Eye (tissue), 1 donor: ENCODE measurements at regions not wholly inside any gene's neighbourhood (a gene's known extent, or its start where the extent isn't known, plus 50 kb on each side); places are given as distances from the start of the nearest gene placed in this dataset.

Experiments used
- DNase-seq: peaks from one replicate; pipeline ENCODE4 v3.0.0-alpha.2; 2015

DNA sequence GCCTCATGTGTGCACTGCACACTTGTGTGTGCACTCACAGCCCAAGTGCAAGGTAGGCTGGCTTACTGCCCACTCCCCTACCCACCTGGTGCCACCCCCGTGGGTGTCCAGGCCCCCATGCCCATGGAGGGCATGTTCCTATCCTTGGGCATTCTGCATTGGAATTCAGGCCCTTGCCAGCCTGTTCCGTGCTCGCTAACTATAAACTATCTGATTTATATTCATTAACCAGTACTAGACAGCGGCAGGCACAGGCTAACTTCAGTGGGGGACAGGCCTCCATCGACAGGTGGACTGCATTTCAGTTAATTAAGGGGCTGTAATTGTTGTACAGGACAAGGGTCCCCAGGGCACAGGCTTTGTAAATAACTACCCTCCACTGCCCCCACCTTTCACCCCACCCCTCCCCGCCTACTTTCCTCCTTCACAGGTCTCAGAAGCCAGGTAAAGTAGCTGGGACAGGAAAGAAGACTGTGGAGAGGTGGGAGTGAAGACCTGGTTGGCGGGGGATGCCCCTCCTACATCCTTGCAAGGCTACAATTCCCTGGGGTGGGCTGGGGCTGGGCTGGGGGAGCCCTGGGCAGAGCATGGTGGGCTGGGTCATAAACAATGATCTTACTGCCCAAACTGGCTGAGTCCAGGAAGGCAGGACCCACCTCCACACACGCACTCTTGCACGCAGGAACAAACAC is 119.0 kb upstream of the LHX1 start:
- DNase-seq: no peak

DNA sequence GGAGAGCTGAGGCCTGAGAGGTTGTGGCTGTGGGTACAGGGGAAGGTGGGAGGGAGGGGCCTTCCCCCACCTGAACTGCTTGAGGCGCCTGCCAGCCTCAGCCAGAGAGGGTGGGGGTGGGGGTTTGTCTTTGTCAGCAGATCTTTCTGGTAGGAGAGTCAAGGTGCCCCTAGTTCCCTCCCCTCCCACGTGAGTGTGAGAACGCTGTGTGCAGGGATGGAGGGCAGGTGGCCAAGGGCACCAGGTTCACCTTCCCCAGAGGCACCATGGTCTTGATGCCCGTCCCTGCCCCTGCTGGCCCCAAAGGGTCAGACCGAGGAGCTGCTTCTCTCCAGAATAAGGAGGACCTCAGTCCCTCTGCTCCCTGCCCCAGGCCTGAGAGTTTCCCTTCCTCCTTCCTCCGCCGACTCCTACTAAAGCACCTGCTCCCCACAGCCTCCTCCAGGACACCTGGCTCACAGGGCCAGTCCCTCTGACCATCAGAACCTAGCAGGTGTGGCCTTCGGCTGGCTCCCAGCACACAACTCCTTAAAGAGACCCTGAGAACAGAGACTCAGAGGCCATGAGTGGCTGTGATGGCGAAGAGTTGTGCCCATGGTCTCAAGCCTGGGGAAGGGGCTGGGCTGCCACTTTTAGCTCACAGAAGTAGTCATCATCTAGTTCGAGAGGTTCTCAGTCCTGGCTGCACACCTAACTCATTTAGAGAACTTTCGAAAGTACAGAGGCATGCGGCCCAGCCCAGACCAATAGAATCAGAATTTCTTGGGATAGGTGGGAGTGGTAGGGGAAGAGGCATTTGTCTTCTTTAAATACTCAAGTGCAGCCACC is 113.2 kb upstream of the LHX1 start:
- DNase-seq: no peak

DNA sequence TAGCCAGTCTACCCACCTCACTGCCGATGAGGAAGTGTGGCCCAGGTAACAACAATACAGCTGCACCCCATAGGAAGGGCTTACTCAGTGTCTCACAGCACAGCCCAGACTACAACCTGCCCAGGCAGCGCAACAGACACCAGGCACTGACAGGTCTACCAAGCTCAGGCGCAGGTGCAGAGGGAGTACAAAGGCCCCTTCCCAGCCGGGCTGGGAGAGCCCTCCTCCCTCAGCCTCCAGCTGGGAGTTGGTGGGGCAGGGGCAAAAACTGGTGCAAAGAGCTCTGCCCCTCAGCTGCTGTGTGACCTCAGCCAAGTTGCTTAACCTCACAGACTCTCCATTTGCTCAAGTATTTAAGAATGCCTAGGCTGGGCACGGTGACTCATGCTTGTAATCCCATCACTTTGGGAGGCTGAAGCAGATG is 112.6 kb upstream of the LHX1 start:
- no peak for DNase-seq

DNA sequence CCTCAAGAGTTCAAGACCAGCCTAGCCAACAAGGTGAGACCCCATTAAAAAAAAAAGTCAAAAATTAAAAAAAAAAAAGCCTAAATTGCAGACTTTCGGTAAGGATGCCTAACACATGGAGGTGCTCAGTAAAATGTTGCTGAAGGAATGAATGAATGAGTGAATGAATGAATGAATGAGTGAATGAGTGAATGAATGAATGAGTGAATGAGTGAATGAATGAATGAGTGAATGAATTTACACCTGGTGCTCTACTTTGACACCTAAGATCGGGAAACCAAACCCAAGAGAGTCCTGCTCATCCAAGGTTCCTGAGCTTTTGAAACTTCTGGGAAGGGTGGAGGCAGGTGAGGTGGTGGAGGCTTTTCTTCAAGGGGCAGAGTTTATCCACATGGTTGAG is 112.2 kb upstream of the LHX1 start:
- DNase-seq: no peak

DNA sequence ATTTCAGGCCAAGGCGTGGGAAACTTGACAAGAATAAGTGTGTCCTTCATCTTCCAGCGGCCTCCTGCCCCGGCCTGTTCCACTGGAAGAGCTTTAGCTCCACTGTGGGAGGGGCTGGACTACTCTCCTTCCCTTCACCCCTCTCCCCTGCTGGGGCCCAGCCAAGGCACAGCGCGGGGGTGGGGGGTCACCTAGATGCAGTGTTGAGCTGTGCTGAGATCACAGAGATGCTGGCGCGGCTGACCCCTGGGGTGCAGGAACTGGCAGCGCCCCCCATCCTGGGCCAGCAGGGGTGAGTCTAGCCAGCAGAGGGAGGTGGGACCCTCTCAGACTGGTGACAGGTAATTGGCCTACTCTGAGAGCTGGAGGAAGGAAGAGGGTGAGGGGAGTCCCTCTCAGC is 111.8 kb upstream of the LHX1 start:
- DNase-seq: no peak

DNA sequence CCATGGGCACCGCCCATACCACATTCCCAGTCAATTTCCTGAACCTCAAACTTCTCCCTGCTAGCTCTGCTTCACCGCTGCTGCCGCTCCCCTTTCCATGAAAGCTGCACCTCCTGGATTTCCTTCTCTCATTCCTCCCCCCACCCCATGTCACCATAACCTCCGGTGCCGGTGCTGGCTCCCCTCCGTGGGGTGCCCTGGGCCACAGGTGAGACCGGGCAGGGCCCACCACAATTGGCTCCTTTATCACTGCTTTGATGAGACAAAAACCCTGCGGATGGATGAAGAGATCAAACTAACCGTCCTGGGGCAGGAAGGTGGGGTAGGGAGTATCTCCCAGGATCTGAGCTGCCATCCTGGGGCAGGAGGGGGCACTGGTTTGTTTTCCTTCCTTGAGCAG is 111.3 kb upstream of the LHX1 start:
- no peak for DNase-seq

DNA sequence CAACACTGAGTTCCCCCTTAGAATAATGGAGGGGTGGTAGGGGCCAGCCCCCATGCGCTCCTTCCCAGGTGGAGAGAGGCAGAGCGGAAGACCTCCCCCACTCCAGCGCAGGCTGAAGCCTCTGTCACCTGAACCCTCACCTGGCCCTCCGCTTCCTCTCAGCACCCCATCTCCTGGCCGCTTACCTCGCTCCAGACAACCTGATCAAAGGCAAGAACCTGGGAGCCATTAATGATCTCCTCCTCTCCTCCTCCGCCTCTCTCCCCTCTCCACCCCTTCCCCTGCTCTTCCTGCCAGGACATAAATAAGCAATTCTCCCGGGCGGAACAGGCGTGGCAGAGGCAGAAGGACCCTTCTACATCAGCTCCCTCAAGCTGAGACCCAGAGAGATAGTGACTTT is 110.2 kb upstream of the LHX1 start:
- DNase-seq: no peak

DNA sequence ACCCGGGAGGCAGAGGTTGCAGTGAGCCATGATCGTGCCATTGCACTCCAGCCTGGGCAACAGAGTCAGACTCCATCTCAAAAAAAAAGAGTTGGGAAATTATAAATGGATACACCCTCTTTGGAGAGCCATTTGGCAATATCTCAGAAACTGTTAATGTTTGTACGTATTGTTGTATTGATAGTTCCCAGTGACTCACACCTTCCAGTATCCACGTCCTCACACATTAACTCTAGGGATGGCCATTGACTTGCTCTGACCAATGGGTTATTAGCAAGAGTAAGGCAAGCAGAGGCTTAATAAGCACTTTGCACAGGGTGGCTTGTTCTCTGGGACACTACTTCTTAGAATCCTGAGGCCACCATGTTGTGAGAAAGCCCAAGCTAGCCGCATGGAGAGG is 107.6 kb upstream of the LHX1 start:
- no peak for DNase-seq

DNA sequence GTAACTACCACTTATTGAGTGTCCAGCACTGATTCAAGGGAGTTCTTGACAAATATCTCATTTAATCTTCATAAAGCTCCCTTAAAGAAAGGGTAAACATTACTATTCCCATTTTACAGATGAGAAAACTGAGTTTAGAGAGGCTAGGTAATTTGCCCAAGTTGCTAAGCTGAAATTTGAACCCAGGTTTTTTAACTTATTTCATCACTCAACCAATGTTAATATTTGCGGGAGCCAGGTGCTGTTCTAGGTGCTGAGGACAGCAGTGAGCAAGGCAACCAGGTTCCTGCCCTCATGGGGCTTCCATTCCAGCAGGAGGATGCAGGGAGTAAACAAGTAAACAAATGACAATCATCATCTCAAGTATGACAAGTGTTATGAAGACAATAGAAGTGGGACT is 104.0 kb upstream of the LHX1 start:
- no peak for DNase-seq

DNA sequence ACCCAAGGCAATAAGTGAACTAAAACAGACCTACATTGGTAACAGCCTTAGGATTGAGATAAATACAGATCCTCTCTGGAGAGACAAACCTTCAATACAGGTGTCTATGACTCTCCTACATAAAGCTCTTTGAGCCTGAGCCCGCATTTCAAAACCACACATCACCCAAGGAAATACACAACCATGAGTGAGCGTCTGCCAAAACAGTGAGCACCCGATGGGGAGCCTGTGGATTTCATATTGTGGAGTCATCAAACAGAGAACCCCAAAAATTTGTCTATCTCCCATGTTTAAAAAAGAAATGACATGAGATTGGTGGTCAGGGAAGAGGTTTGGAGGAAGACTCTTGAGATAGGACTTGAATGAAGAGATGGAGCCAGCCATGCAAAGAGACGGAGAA is 102.2 kb upstream of the LHX1 start:
- no peak for DNase-seq

DNA sequence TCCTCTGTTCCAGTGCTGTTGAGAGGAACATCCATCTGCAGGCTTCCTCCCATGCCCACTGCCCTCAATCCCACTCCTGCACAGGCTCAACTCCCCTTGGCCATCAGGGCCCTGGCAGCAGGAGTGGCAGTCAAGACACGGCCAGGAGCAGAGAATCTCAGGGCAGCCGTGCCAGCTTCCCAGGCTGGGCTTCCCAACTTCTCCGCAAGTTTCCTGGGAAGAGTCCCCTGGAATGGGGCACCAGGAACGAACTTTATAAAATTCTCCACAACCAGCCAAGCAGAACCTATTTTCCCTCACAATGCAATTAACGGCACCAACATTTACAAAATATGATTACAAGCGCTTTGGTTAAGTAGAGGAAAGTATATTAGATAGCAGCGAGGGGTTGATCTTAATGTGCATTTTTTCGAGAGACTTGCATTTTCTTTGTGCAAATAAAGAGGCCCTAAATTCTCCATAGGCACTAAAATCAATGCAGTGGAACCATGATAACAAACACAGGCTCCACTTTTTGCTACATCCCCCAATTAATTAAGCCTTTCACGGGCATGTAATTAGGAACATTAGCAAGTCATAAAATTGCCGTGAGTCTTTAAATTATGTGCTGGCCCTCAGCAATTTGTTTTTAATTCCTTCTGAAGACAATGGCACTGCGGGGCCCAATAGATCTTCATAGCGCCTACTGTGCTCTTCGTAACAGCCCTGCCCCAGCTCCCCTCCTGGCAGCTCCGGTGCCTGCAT is 99.9 kb upstream of the LHX1 start:
- DNase-seq: no peak

DNA sequence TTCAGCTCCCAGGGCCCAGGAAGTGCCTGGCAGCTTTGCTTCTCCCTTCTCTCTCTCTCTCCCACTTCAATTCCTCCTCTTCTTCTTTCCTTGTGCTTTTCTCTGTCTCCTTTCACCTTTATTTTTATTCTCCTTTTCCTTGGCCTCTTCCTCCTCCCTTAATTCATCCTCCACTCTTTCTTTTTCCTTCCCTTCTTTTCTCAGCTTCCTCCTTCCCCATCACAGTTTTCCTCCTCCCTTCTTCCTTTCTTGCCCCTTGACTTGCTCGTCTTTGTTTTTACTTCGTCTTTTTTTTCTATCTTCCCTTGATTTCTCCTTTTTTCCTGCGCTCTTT is 99.4 kb upstream of the LHX1 start:
- no peak for DNase-seq

DNA sequence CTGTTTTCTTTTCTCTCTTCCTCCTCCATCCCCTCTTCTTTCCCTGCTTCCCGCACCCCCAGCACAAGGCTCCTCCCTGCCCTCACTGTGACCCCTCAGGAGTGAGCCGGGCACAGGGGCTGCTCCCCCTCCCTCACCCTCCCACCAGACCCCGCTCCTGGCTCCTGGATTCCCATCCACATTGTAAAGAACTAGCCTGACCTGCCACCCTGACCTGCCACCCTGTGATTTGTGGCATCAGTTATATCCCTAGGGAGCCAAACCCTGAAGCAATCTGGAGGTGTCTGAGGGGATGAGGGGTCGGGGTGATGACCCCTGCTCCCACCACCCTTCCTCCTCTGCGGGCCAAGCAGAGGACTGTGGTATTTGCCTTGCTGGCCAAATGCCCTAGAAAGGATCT is 98.0 kb upstream of the LHX1 start:
- no peak for DNase-seq

DNA sequence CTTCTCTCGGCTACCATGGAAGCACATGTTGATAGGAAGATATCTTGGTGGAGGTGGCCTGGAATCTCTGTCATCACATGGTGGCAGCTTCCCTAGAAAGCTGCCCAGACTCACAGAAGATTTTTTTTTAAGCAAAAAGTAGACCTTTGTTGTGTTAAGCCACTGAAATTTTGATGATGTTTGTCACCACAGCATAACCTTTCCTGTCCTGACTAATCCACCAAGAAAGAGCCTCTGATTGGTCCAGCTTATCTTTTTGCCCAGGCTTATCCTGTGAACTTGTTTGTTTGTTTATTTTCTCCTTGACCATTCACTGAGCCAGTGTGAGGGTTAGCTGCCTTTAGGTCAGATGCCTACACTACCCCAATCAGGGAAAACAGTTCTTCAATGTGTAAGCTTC is 96.5 kb upstream of the LHX1 start:
- DNase-seq: no peak

DNA sequence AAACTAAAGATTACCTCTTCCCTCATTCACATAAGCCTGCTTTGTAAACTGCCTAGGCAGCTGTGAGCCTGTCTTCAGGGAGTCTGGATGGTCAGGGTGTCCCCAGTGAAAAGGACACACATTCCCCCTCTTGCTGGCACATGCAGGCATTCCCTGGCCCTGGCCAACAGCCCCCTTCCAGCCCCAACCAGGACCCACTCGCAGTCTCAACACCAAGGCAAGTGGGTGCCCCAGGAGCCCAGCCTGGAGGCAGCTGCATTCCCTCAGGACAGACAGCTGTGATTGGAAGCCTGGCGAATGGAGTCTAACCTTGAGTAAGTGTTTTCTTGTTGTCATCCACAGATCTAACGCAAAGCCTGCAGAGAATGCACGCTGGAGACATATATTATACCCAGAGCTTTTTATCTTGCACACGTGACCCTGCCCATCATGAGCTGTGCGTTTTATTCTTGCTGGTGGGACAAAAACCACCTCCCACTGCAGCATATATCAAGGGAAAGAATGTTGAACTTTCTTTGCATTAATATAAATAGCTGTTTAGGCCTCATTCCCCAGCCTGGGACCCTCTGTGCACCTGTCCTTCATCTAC is 95.0 kb upstream of the LHX1 start:
- DNase-seq: no peak

DNA sequence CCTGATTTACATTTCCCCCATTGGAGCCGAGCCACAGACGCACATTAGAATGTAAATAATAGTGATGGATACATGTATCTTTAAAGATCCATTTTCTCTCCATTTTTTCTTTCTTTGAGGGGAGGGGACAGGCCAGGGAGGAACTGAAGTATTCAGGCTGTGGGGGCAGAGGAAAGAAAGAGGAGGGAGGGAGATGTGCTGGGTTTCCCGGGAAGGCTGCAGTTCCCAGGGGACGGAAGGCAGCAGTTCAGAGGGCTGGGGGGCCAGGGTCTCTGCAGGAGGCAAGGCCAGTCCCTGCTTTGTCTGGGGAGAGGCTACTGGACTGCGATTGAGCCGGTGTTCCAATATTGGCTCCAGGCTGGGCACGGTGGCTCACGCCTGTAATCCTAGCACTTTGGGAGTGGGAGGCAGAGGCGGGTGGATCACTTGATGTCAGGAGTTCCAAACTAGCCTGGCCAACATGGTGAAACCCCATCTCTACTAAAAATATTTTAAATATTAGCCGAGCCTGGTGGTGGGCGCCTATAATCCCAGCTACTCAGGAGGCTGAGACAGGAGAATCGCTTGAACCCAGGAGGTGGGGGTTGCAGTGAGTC is 94.2 kb upstream of the LHX1 start:
- no peak for DNase-seq

DNA sequence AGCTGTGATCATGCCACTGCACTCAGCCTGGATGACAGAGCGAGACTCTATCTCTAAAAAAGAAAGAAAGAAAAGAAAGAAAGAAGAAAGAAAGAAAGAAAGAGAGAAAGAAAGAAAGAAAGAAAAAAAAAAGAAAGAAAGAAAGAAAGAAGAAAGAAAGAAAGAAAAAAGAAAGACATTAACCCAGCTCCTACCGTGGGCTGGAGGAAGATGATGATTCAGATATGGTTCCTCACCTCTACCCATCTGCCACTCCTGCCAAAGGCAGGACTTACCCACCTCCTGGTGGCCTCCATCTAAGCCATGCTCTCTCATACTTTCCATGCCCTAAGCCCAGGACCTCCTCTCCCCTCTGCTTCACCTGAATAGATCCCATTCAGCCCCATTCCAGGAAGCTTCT is 93.3 kb upstream of the LHX1 start:
- no peak for DNase-seq

DNA sequence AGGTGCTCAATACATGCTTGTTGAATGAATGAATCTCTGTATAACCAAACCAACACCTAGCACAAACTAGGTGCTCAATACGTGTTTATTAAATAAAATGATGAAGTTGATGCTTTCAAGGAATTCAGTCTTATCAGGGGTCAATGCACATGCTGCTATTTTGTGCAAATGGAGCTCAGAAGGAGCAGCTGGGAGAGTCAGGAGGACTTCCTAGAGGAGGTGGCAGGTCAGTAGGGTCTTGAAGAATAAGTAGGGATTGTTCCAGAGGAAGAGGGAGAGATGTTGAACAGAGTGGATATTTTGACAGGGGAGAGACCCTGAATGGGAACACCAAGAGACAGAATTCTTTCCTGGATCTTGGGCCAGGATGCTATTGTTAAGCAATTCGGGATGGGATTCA is 92.7 kb upstream of the LHX1 start:
- no peak for DNase-seq

DNA sequence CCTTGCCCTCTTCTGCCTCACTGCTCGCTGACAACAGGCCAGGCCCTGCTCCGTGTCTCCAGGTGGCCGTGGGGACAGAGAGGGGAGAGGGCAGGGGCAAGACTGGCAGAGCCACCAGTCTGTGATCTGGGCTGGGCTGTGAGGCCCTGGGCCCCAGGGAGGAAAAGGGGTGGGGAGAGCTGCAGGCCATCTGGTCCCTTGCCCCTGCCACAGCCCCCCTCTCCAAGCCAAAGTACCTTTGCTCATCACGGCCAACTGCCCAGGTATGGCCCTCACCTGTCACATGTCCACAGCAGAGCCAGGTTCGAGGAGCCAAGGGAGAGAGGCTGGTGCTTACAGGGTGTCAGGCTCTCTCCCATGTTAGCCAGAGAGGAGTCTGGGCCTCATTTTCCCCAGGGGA is 91.4 kb upstream of the LHX1 start:
- DNase-seq: no peak

DNA sequence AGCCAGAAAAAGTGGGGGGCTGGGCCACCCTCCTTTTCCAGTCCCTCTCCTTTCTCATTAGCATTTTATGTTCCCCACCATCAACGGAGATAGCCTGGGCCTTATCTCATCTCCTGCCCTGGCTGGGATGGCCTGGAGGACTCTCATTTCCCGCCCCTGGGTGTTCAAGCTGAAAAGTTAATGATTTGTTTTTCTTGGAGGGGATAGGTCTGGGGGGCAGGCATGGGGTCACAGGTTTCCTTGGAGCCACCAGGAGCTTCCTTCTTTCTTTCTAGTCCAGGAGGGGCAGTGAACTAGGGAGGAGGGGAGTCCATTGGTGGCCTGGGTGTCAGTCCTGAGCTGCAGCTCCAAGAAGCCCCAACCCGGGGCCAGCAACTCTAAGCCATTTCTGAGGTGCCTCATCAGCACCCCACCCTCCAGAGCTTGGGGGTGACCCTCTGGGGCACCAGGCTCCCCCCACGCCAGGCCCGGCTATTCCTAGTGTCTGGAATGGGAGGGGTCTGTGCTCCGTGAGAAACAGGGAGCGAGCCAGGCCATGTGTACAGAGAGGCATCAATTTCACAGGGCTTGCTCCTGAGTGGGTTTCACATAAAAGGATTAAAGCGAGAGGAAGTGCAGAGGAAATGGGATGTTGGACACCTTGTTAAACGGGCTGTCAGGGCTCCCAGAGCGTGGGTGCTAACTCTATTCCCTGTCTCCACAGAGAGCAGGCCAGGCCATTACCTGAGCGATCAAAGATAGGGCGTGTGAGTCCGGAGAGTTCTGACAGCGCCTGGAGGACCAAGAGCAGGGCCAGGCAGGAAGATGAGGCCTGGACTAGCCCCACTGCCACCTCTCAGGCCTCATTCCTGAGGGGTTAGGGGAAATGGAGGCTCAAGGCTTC is 90.6 kb upstream of the LHX1 start:
- DNase-seq: no peak

DNA sequence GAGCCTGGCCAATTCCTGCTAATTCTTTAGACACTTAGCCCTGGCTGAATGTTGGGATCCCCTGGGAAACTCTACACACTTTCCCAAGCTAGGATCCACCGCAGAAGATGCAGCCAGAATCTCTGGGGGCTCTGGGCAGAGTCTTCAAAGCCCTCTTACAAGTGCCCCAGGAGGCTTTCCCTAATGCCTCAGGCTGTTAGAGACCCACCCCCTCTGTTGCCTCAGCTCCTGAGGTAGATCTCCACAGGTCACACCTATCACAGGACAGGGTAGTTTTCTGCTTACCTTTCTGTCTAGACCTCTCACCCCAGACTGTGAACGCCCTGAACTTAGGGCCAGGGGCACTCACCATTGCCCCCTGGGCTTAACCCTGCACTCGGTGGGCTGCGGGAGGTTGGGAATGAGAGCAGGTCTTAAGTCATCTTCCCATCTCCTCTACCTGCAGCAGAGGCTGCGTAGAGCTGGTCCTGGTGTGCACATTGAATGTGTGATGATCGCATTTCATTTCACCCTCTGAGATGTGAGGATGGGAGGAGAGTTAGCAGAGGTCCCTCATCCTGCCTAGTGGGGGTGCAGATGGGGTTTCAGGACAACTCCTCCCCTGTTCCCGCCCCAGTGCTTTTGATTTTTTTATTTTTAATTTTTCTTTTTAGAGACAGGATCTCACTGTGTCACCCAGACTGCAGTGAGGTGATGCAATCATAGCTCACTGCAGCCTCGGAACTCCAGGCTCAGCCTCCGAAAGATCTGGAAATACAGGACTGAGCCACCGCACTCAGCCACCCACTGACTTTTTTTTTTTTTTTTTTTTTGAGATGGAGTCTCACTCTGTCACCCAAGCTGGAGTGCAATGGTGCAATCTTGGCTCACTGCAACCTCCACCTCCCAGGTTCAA is 89.0 kb upstream of the LHX1 start:
- DNase-seq: no peak
